Peyer's patch (tissue), 4 donors: ENCODE measurements at regions not wholly inside any gene's neighbourhood (a gene's known extent, or its start where the extent isn't known, plus 50 kb on each side); places are given as distances from the start of the nearest gene placed in this dataset.

ENCODE experiments used
- CTCF ChIP-seq, 6 experiments: fragments of 450-650 bp in 4 of 6; fragments of 200-600 bp in 2 of 6; sonication (generic) in 1 of 6; IDR thresholded peaks; one replicate each; pipeline ENCODE4 v1.5.1; 2017 to 2019; ENCODE audit warnings: antibody characterized with exemption in 6 of 6, mild to moderate bottlenecking in 3 of 6, moderate library complexity in 1 of 6
- POLR2A ChIP-seq, 2 donors: fragments of 450-650 bp; IDR thresholded peaks; one replicate each; pipeline ENCODE4 v1.5.1; 2017; ENCODE audit warnings: antibody characterized with exemption in 2 of 2, mild to moderate bottlenecking in 2 of 2, moderate library complexity in 2 of 2

GRCh38 chr2:234252772-234253171 lies 202.3 kb downstream of the SPP2 start:
- TF ChIP-seq CTCF (IDR thresholded peaks at IDR 0.05) (no peak), POLR2A (IDR thresholded peaks at IDR 0.05) (no peak)
